Neural progenitor cell (in vitro differentiated cells): ENCODE measurements at regions not wholly inside any gene's neighbourhood (a gene's known extent, or its start where the extent isn't known, plus 50 kb on each side); places are given as distances from the start of the nearest gene placed in this dataset.

Experiments
- CTCF ChIP-seq: fragments of 200-600 bp; sonication (generic); IDR thresholded peaks from 2 replicates; pipeline ENCODE4 v1.5.1; 2017; ENCODE audit warnings: antibody characterized with exemption, mild to moderate bottlenecking
- EZH2 ChIP-seq: fragments of 200-600 bp; sonication (generic); IDR thresholded peaks from 2 replicates; pipeline ENCODE4 v1.6.1; 2017; ENCODE audit warnings: antibody characterized with exemption, mild to moderate bottlenecking, moderate library complexity
- EZH2phosphoT487 ChIP-seq: fragments of 200-600 bp; sonication (generic); IDR thresholded peaks from 2 replicates; pipeline ENCODE4 v1.6.1; 2017; ENCODE audit warnings: antibody characterized with exemption

DNA sequence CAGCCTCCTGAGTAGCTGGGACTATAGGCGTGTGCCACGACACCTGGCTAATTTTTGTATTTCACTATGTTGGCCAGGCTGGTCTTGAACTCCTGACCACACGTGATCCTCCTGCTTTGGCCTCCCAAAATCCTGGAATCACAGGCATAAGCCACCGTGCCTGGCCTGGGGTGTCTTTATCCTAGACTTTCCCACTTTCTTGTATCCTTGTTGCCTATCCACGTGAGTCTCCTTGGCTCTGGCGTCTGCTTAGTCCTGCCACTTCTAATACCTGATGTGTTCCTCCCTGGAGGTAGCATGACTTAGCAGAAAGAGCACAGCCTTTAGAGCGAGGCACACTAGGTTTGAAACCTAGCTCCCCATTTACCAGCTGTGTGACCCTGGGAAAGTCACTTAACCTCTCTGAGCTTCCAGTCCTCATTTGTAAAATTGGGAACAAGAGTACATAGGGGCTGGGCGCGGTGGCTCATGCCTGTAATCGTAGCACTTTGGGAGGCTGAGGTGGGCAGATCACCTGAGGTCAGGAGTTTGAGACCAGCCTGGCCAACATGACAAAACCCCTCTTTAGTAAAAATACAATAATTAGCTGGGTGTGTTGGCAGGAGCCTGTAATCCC, 344.6 kb downstream of the TYW1 start:
- TF ChIP-seq CTCF: no peak
- TF ChIP-seq EZH2: no peak
- TF ChIP-seq EZH2phosphoT487: no peak
